SU-DHL-6 (cell line): ENCODE measurements at regions not wholly inside any gene's neighbourhood (a gene's known extent, or its start where the extent isn't known, plus 50 kb on each side); places are given as distances from the start of the nearest gene placed in this dataset.

Experiments
- H2AFZ ChIP-seq: fragments of 200-600 bp; sonication (generic); 2 replicates; pipeline ENCODE4 v1.6.1; 2014; ENCODE audit warnings: low read depth, mild to moderate bottlenecking, moderate library complexity, mixed read lengths, antibody characterized with exemption, low read length; ENCODE audit not compliant: severe bottlenecking
- H3F3A ChIP-seq: fragments of 200-600 bp; shearing (Covaris generic); 2 replicates; pipeline ENCODE4 v1.6.0; 2016; ENCODE audit warnings: antibody characterized with exemption, mild to moderate bottlenecking; ENCODE audit not compliant: insufficient read depth
- H3K27ac ChIP-seq: fragments of 200-600 bp; sonication (generic); 2 replicates; pipeline ENCODE4 v1.5.1; 2016; ENCODE audit warnings: low read depth, mild to moderate bottlenecking, low read length, moderate library complexity, mixed read lengths
- H3K27me3 ChIP-seq: fragments of 200-600 bp; sonication (generic), shearing (Covaris generic); 2 replicates; pipeline ENCODE4 v1.6.0; 2014; ENCODE audit warnings: mild to moderate bottlenecking, low read length
- H3K36me3 ChIP-seq: fragments of 200-600 bp; sonication (generic); 2 replicates; pipeline ENCODE4 v1.6.1; 2014; ENCODE audit warnings: mild to moderate bottlenecking, low read length, mixed read lengths
- H3K4me2 ChIP-seq: fragments of 300-600, 200-600 bp; shearing (Covaris generic), sonication (generic); 2 replicates; pipeline ENCODE4 v1.6.0; 2014; ENCODE audit warnings: low read length, low read depth, mild to moderate bottlenecking; ENCODE audit not compliant: poor library complexity, severe bottlenecking
- H3K4me3 ChIP-seq: fragments of 200-600 bp; sonication (generic); 2 replicates; pipeline ENCODE4 v1.5.1; 2014; ENCODE audit warnings: antibody characterized with exemption, low read length, mild to moderate bottlenecking, mixed read lengths; ENCODE audit not compliant: insufficient read depth, poor library complexity, severe bottlenecking
- H3K79me2 ChIP-seq: fragments of 200-600 bp; sonication (generic); 2 replicates; pipeline ENCODE4 v1.6.1; 2014; ENCODE audit warnings: mild to moderate bottlenecking, low read length, moderate library complexity; ENCODE audit not compliant: insufficient read depth
- H3K9ac ChIP-seq: fragments of 200-600 bp; sonication (generic); 2 replicates; pipeline ENCODE4 v1.7.0; 2014; ENCODE audit warnings: mild to moderate bottlenecking, low read length
- H3K9me2 ChIP-seq: fragments of 200-600 bp; sonication (generic); replicated peaks from 2 replicates; pipeline ENCODE4 v1.6.1; 2014; ENCODE audit warnings: low read length; ENCODE audit not compliant: insufficient read depth
- H3K9me3 ChIP-seq: fragments of 200-600 bp; sonication (generic); 2 replicates; pipeline ENCODE4 v1.6.1; 2014; ENCODE audit warnings: low read length, mixed read lengths; ENCODE audit not compliant: insufficient read depth
- H4K20me1 ChIP-seq: fragments of 200-600 bp; sonication (generic); 2 replicates; pipeline ENCODE4 v1.6.1; 2014; ENCODE audit warnings: low read depth, mild to moderate bottlenecking, antibody characterized with exemption, low read length, moderate library complexity, mixed read lengths
- CTCF ChIP-seq: fragments of 200-600 bp; sonication (generic); IDR thresholded peaks from one replicate; pipeline ENCODE4 v1.5.1; 2017; ENCODE audit warnings: antibody characterized with exemption, mild to moderate bottlenecking, low read length, moderate library complexity; ENCODE audit not compliant: insufficient read depth, poor library complexity, severe bottlenecking
- EZH2phosphoT487 ChIP-seq: fragments of 200-600 bp; sonication (generic), shearing (Covaris generic); conservative IDR thresholded peaks from 2 replicates; pipeline ENCODE4 v1.6.1; 2018; ENCODE audit warnings: mild to moderate bottlenecking, antibody characterized with exemption, low read length, moderate library complexity, mixed read lengths

GRCh38 chr5:175124251-175124813 lies 319.6 kb downstream of the DRD1 start:
- H3K4me2 ChIP-seq: no peak overlapping the region
- TF ChIP-seq EZH2phosphoT487: no peak
- TF ChIP-seq CTCF: no peak
- no peaks in the 10 kb centered on the region for H4K20me1 ChIP-seq

GRCh38 chr5:175123542-175123941 lies 320.4 kb downstream of the DRD1 start:
- Histone ChIP-seq H3K27me3 (no peaks in the 10 kb centered on the region), H2AFZ (no peak overlapping the region), H3K27ac (no peak overlapping the region), H3K9me2 (no peaks in the 10 kb centered on the region), H3K79me2 (no peaks in the 10 kb centered on the region), H3K9me3 (no peaks in the 10 kb centered on the region), H4K20me1 (no peaks in the 10 kb centered on the region), H3F3A (no peaks in the 10 kb centered on the region), H3K9ac (no peak overlapping the region), H3K4me2 (no peak overlapping the region), H3K36me3 (no peaks in the 10 kb centered on the region), H3K4me3 (no peak overlapping the region)
- TF ChIP-seq CTCF: no peak

More at GRCh38 chr5:175124251-175124813, 319.6 kb downstream of the DRD1 start:
- Histone ChIP-seq H3K27ac (no peak overlapping the region), H3K9me2 (no peaks in the 10 kb centered on the region), H3F3A (no peaks in the 10 kb centered on the region), H3K36me3 (no peaks in the 10 kb centered on the region), H3K27me3 (no peaks in the 10 kb centered on the region), H3K4me3 (no peak overlapping the region), H2AFZ (no peak overlapping the region), H3K79me2 (no peaks in the 10 kb centered on the region), H3K9me3 (no peaks in the 10 kb centered on the region), H3K9ac (no peak overlapping the region)

DNA sequence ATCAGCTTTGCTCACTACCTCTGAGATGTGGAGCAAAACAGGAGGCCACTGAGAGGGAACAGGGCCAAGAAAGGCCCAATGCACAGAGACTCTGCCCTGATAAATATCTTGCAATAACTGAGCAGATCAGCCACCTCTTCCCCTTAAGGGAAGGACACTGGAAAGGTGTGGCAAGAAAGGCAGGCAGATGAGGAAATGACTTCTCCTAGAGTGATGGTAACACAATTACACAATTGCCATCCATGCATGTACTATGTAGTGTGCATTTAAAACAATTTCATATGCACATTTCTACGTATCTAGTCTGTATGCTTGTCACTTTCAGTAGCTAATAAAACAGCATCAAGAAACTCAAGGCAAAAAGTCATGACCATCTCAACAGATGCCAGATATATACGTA lies 322.5 kb downstream of the DRD1 start:
- no peaks in the 10 kb centered on the region for H3F3A ChIP-seq
- H3K4me2 ChIP-seq: no peak overlapping the region
- H3K4me3 ChIP-seq: no peak overlapping the region
- no peak overlapping the region for H3K27ac ChIP-seq
- no peaks in the 10 kb centered on the region for H3K9me2 ChIP-seq
- H3K9me3 ChIP-seq: no peaks in the 10 kb centered on the region
- H3K36me3 ChIP-seq: no peaks in the 10 kb centered on the region
- no peak for TF ChIP-seq CTCF
- no peak for TF ChIP-seq EZH2phosphoT487
- H3K9ac ChIP-seq: no peak overlapping the region
- no peaks in the 10 kb centered on the region for H3K79me2 ChIP-seq
- no peak overlapping the region for H2AFZ ChIP-seq
- no peaks in the 10 kb centered on the region for H3K27me3 ChIP-seq
- no peaks in the 10 kb centered on the region for H4K20me1 ChIP-seq
